ENCODE measurements at regions not wholly inside any gene's neighbourhood (a gene's known extent, or its start where the extent isn't known, plus 50 kb on each side); places are given as distances from the start of the nearest gene placed in this dataset.
A peak's percentile ranks its signal among the peaks of the same experiment; 100 is the strongest.

GRCh38 chr14:32005628-32006027 lies 71.5 kb upstream of the ARHGAP5 start:
- TF ChIP-seq, protein P1, sequence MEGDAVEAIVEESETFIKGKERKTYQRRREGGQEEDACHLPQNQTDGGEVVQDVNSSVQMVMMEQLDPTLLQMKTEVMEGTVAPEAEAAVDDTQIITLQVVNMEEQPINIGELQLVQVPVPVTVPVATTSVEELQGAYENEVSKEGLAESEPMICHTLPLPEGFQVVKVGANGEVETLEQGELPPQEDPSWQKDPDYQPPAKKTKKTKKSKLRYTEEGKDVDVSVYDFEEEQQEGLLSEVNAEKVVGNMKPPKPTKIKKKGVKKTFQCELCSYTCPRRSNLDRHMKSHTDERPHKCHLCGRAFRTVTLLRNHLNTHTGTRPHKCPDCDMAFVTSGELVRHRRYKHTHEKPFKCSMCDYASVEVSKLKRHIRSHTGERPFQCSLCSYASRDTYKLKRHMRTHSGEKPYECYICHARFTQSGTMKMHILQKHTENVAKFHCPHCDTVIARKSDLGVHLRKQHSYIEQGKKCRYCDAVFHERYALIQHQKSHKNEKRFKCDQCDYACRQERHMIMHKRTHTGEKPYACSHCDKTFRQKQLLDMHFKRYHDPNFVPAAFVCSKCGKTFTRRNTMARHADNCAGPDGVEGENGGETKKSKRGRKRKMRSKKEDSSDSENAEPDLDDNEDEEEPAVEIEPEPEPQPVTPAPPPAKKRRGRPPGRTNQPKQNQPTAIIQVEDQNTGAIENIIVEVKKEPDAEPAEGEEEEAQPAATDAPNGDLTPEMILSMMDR (IDR thresholded peaks at IDR 0.05) = no peak
- TF ChIP-seq POLR2A (IDR thresholded peaks at IDR 0.05) = no peak
- peaks cover 0 to 30% (median 9%) of the 10 kb centered on the region in 12 donors for H3K4me1 ChIP-seq
- no peak overlapping the region for H3K27ac ChIP-seq
- intact Hi-C loops (cut with DNase I) = no loop called here
- H3K9me3 ChIP-seq = no peaks in the 10 kb centered on the region
- DNase-seq (no peak), ATAC-seq (no peak)
- no peaks in the 10 kb centered on the region for H3K27me3 ChIP-seq
- H3K36me3 ChIP-seq = no peaks in the 10 kb centered on the region
- WGBS, 4 donors = 86 to 98% (median 93%) methylated on average over 5 of the region's 5 CpGs
- no peak overlapping the region for H3K4me3 ChIP-seq

GRCh38 chr14:32006263-32007110 lies 70.6 kb upstream of the ARHGAP5 start:
- TF ChIP-seq, protein P1 (IDR thresholded peaks at IDR 0.05) = no peak
- TF ChIP-seq POLR2A (IDR thresholded peaks at IDR 0.05) = no peak
- Histone ChIP-seq H3K36me3 (no peaks in the 10 kb centered on the region), H3K4me1 (peaks cover 0 to 37% (median 9%) of the 10 kb centered on the region in 12 donors), H3K9me3 (no peaks in the 10 kb centered on the region), H3K27me3 (no peaks in the 10 kb centered on the region), H3K4me3 (no peak overlapping the region), H3K27ac (peak overlapping the region in 4 of 12 donors; percentile 51 to 88 (median 77))
- 72 to 76% (median 74%) methylated on average over 14 of the region's 14 CpGs for WGBS, 4 donors
- ATAC-seq (no peak), DNase-seq (no peak)
- intact Hi-C loops (cut with DNase I) = no loop called here

- no peaks in the 10 kb centered on the region for H3K27me3 ChIP-seq
- H3K4me3 ChIP-seq = no peak overlapping the region
- TF ChIP-seq POLR2A (IDR thresholded peaks at IDR 0.05) = no peak
- TF ChIP-seq, protein P1 (IDR thresholded peaks at IDR 0.05) = no peak
- no peak for DNase-seq
- peaks cover 0 to 37% (median 9%) of the 10 kb centered on the region in 12 donors for H3K4me1 ChIP-seq
- WGBS, 4 donors = 38 to 45% (median 41%) methylated on average over 2 of the region's 2 CpGs
- ATAC-seq = peak; percentile 71 to 89 (median 74)
- intact Hi-C loops (cut with DNase I) = no loop called here
- no peaks in the 10 kb centered on the region for H3K9me3 ChIP-seq
- H3K36me3 ChIP-seq = no peaks in the 10 kb centered on the region
- H3K27ac ChIP-seq = peak overlapping the region in 11 of 12 donors; percentile 26 to 88 (median 65)
Measured at GRCh38 chr14:32007755-32008362, 69.2 kb upstream of the ARHGAP5 start.

- Histone ChIP-seq H3K4me3 (no peak overlapping the region), H3K27me3 (no peaks in the 10 kb centered on the region), H3K4me1 (peaks cover 0 to 37% (median 9%) of the 10 kb centered on the region in 12 donors), H3K36me3 (no peaks in the 10 kb centered on the region), H3K27ac (peak overlapping the region in 11 of 12 donors; percentile 26 to 88 (median 65)), H3K9me3 (no peaks in the 10 kb centered on the region)
- intact Hi-C loops (cut with DNase I) = no loop called here
- ATAC-seq (no peak), DNase-seq (no peak)
- TF ChIP-seq POLR2A (IDR thresholded peaks at IDR 0.05) = no peak
- TF ChIP-seq, protein P1 (IDR thresholded peaks at IDR 0.05) = no peak
- WGBS, 4 donors = 89 to 98% (median 90%) methylated on average over 1 of the region's 1 CpG
Measured at GRCh38 chr14:32008602-32009193, 68.4 kb upstream of the ARHGAP5 start.

All from heart left ventricle (tissue), 16 donors.